Upper lobe of left lung (tissue), 4 donors: ENCODE measurements at regions not wholly inside any gene's neighbourhood (a gene's known extent, or its start where the extent isn't known, plus 50 kb on each side); places are given as distances from the start of the nearest gene placed in this dataset.

Experiments used
- CTCF ChIP-seq, 6 experiments: fragments of 450-650 bp in 4 of 6; fragments of 200-600 bp in 2 of 6; sonication (generic) in 2 of 6; IDR thresholded peaks; one replicate each; pipeline ENCODE4 v1.5.1; 2016 to 2019; ENCODE audit warnings: antibody characterized with exemption in 6 of 6
- EP300 ChIP-seq, 4 donors: sonication (generic); formaldehyde crosslinking; IDR thresholded peaks; one replicate each; pipeline ENCODE4 v1.5.1; 2017; ENCODE audit warnings: antibody characterized with exemption in 4 of 4, control low read depth in 2 of 4
- POLR2A ChIP-seq, 4 donors: fragments of 450-650 bp; IDR thresholded peaks; one replicate each; pipeline ENCODE4 v1.5.1; 2016 to 2017; ENCODE audit warnings: antibody characterized with exemption in 4 of 4, mild to moderate bottlenecking in 2 of 4

DNA sequence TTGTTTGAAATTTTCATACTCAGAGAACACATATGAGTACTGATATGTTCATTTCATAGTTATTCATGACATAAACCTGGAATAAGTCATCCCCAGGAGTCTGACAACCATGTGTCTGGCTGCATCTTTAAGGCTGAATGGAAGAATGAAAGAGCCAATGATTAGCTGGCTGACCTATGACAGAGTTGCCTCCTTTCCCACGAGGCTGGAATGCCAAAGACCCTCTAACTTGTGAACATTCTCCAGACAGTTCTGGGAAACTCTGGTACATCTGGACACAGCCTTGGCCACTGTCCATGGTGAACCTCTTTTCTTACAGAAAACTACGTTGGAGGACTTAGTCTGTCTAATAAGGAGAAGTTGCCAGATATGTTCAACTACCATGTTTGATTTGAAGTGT lies 380.8 kb upstream of the MKI67 start:
- no peak for TF ChIP-seq CTCF (IDR thresholded peaks at IDR 0.05)
- no peak for TF ChIP-seq EP300 (IDR thresholded peaks at IDR 0.05)
- no peak for TF ChIP-seq POLR2A (IDR thresholded peaks at IDR 0.05)
